ENCODE measurements at regions not wholly inside any gene's neighbourhood (a gene's known extent, or its start where the extent isn't known, plus 50 kb on each side); places are given as distances from the start of the nearest gene placed in this dataset.
"Not testable (repeated sequence)": the region's sequence is repeated elsewhere in the genome, so short reads cannot be mapped to it uniquely, and the experiment has no call there.

DNA sequence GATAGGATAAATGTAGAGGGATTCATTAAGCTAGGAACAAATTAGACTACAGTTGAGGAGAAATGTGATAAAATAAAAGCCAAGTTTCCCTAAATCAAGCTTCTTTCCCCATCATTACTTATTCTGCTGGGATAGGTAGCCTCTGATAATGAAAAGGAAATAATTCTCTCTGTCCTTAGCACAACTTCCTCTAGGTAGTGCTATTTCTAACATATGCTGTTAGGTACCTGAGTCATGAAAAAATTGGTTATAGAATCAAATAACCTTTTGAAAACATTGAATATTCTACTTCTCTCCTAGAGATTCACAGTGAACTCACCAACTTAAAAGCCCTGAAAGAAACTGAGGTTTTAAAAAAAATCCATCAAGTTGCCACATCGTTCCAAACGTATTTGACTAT, 1793.1 kb downstream of the EFNA5 start:
- TF ChIP-seq, protein P1, sequence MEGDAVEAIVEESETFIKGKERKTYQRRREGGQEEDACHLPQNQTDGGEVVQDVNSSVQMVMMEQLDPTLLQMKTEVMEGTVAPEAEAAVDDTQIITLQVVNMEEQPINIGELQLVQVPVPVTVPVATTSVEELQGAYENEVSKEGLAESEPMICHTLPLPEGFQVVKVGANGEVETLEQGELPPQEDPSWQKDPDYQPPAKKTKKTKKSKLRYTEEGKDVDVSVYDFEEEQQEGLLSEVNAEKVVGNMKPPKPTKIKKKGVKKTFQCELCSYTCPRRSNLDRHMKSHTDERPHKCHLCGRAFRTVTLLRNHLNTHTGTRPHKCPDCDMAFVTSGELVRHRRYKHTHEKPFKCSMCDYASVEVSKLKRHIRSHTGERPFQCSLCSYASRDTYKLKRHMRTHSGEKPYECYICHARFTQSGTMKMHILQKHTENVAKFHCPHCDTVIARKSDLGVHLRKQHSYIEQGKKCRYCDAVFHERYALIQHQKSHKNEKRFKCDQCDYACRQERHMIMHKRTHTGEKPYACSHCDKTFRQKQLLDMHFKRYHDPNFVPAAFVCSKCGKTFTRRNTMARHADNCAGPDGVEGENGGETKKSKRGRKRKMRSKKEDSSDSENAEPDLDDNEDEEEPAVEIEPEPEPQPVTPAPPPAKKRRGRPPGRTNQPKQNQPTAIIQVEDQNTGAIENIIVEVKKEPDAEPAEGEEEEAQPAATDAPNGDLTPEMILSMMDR (IDR thresholded peaks at IDR 0.05) = no peak
- no peak overlapping the region for H3K27ac ChIP-seq
- H3K36me3 ChIP-seq = no peaks in the 10 kb centered on the region
- H3K27me3 ChIP-seq = no peaks in the 10 kb centered on the region
- no peak overlapping the region for H3K4me3 ChIP-seq
- H3K9me3 ChIP-seq = no peaks in the 10 kb centered on the region
- H3K4me1 ChIP-seq = no peaks in the 10 kb centered on the region
- DNase-seq (ENCODE audit: low spot score) = no peak

DNA sequence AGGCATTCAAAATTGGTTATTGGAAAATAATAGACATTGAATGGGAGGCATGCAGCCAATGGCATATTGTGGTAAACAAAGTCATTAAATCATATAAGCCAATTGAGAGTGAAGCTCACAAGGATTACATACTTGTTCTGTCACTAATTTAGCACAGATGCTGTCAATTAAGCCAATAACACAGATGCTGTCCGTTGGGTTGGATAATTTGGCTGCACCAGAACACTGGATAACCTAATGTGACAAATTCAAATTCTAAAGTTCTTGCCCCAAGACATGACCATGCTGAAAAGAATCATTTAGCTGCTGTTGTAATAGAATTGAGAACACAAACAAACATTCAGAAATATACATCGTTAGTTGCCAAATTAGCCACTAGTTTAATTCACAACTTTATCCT, 1796.4 kb downstream of the EFNA5 start:
- Histone ChIP-seq H3K36me3 (no peaks in the 10 kb centered on the region), H3K4me3 (no peak overlapping the region), H3K27ac (no peak overlapping the region), H3K9me3 (no peaks in the 10 kb centered on the region), H3K4me1 (no peaks in the 10 kb centered on the region), H3K27me3 (no peaks in the 10 kb centered on the region)
- TF ChIP-seq, protein P1 (IDR thresholded peaks at IDR 0.05) = no peak
- DNase-seq (ENCODE audit: low spot score) = no peak

DNA sequence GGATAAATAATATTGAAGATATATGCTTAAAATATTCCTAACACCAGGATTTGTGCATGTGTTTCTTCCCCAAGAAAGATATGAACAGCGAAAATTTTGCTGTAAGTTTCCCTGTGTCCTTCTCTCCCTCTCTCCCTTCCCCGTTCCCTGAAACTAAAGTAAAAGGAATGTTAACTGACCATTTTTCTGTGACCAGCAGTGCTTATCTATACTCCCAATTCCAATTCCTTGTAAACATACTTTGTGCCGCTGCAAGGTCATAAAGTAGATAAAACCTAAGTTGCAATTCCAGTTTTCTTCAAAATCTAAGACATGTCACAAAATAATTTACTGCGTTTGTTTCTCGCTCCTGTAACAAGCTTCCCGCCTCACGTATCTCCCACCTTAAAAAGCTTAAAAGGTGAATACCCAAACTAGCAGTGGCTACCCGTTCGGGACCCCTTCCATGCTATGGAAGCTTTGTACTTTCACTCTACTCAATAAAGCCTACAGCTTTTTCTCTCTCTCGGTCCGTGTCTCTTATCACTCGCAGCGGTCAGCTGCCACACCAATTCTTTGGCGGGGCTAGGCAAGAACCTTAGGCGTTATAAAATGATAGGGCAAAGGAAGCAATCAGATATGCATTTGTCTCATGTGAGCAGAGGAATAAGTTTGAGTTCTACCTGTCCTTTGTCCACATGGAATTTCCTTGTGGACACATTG, 1798.0 kb downstream of the EFNA5 start:
- DNase-seq (ENCODE audit: low spot score) = no peak
- TF ChIP-seq, protein P1 (IDR thresholded peaks at IDR 0.05) = no peak

DNA sequence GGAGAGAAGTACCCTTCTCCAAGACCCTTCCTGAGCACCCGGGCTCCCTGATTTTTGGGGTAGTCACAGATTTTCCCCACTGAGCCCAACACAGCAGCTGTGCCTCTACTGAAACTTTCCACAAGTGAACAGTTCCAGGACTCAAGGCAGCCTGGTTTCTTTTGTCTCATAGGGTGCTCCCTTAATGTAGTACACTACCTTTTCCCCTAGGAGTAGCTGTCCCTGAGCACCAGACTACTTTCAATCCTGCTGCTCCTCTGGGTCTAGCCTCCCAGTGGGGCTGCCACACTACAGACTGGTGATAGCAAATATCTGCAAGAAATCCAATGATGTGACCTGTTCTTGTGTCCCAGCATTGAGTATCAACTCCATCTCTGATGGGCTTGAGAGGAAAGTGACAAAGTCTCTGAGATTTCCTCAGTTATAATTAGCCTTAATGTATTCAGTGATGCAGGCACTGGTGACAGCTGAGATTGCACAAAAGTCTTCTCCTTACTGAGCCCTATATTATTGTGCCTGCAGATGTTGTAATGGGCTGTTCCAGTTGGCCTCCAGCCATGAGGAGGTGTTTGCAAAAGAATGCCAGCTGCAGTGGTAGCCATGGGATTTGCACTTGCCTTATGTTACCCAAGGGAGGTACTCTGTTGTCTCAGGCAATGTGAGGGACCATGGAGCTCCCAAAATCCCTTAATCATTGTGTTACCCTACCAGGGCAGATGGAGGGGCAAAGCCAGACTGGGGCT, 1802.5 kb downstream of the EFNA5 start:
- no peak for DNase-seq (ENCODE audit: low spot score)
- Histone ChIP-seq H3K4me1 (no peaks in the 10 kb centered on the region), H3K27me3 (no peaks in the 10 kb centered on the region), H3K9me3 (peaks cover 0 to 20% of the 10 kb centered on the region in 2 donors), H3K36me3 (no peaks in the 10 kb centered on the region), H3K27ac (no peak overlapping the region), H3K4me3 (no peak overlapping the region)
- TF ChIP-seq, protein P1 (IDR thresholded peaks at IDR 0.05) = no peak

More for the DNA sequence above, 1798.0 kb downstream of the EFNA5 start:
- no peak overlapping the region for H3K27ac ChIP-seq
- H3K27me3 ChIP-seq = no peaks in the 10 kb centered on the region
- no peaks in the 10 kb centered on the region for H3K4me1 ChIP-seq
- no peaks in the 10 kb centered on the region for H3K9me3 ChIP-seq
- no peak overlapping the region for H3K4me3 ChIP-seq
- no peaks in the 10 kb centered on the region for H3K36me3 ChIP-seq

DNA sequence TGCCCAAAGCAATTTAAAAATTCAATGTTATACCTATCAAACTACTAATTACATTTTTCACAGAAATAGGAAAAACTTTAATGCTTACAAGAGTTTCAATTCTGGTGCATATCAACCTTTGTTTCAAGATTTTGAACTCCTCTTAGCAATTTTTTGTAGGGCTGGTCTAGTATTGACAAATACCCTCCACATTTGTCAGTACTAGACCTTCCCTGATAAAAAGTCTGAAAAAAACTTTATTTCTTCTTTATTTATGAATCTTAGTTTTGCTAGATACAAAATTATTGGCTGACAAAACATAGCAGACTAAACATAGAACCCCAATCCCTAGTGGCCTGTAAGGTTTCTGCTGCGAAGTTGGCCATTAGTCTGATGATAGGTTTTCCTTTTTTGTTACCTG, 1804.9 kb downstream of the EFNA5 start:
- Histone ChIP-seq H3K27ac (no peak overlapping the region), H3K27me3 (no peaks in the 10 kb centered on the region), H3K4me1 (no peaks in the 10 kb centered on the region), H3K36me3 (no peaks in the 10 kb centered on the region), H3K9me3 (peaks cover 0 to 20% of the 10 kb centered on the region in 2 donors), H3K4me3 (no peak overlapping the region)
- no peak for DNase-seq (ENCODE audit: low spot score)
- TF ChIP-seq, protein P1 (IDR thresholded peaks at IDR 0.05) = no peak

DNA sequence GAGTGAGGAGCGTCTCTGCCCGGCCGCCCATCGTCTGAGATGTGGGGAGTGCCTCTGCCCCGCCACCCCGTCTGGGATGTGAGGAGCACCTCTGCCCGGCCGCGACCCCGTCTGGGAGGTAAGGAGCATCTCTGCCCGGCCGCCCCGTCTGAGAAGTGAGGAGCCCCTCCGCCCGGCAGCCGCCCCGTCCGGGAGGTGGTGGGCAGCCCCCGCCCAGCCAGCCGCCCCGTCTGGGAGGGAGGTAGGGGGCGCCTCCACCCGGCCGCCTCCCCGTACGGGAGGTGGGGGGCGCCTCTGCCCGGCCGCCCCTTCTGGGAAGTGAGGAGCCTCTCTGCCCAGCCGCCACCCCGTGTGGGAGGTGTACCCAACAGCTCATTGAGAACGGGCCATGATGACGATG, 1811.4 kb downstream of the EFNA5 start:
- H3K36me3 ChIP-seq; DNase-seq (ENCODE audit: low spot score); H3K27me3 ChIP-seq: not testable (repeated sequence)

More for the DNA sequence above, 1811.4 kb downstream of the EFNA5 start:
- H3K27ac ChIP-seq, H3K4me1 ChIP-seq, H3K4me3 ChIP-seq, H3K9me3 ChIP-seq: not testable (repeated sequence)
